ENCODE measurements at regions not wholly inside any gene's neighbourhood (a gene's known extent, or its start where the extent isn't known, plus 50 kb on each side); places are given as distances from the start of the nearest gene placed in this dataset.
A peak's percentile ranks its signal among the peaks of the same experiment; 100 is the strongest.

DNA sequence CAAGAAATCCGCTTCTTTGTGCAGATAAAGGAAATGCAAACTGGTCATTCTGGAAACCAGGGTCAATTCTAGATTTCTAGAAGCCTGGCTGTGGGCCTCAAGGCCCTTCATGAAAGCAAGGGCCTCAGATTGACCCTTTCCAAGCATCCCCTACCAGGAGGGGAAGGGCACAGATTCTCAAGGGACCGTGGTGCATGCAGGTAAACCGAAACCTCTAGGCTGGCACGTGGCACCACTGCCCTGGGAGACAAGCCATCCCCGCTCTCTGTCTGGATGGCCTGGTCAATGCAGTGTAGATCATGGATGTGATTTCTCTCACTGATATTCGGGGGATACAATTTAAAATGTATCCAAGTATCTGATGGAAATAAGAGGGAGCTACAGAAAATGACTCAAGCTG, 69.4 kb downstream of the TOMM20 start:
- no CpG with 5 or more reads among the region's 6 CpGs for WGBS (ENCODE audit: extremely low coverage, insufficient coverage, insufficient read length)
- no peaks in the 10 kb centered on the region for H3K27me3 ChIP-seq (ENCODE audit: insufficient read depth, low read length)

GRCh38 chr1:235058695-235059094, 69.9 kb downstream of the TOMM20 start:
- no peak overlapping the region for H3K4me2 ChIP-seq (ENCODE audit: low read length)
- no peak overlapping the region for H2BK12ac ChIP-seq (ENCODE audit: low read length)
- no peak overlapping the region for H3K23ac ChIP-seq (ENCODE audit: low read length)
- peaks cover 7% of the 10 kb centered on the region for H3K79me1 ChIP-seq (ENCODE audit: low read length)
- H4K91ac ChIP-seq (ENCODE audit: low read depth, low read length): no peak overlapping the region
- no peak overlapping the region for H2AFZ ChIP-seq (ENCODE audit: insufficient read depth, low read length, poor library complexity)
- no peak overlapping the region for H4K12ac ChIP-seq (ENCODE audit: low read depth, low read length)
- no CpG with 5 or more reads among the region's 1 CpG for WGBS (ENCODE audit: extremely low coverage, insufficient coverage, insufficient read length)
- DNase-seq: no peak
- peaks cover 2% of the 10 kb centered on the region for H3K9me3 ChIP-seq (ENCODE audit: insufficient read depth, low read depth, low read length)
- H3K36me3 ChIP-seq (ENCODE audit: control insufficient read depth in 1 of 2, insufficient read depth in 2 of 2, low read length in 2 of 2): no peaks in the 10 kb centered on the region
- no peak overlapping the region for H3K27ac ChIP-seq (ENCODE audit: low read depth, low read length)
- no peak overlapping the region for H3K18ac ChIP-seq (ENCODE audit: low read length)
- no peak overlapping the region for H3K4ac ChIP-seq (ENCODE audit: low read depth, low read length)
- no peak overlapping the region for H4K8ac ChIP-seq (ENCODE audit: low read depth, low read length)
- H3K4me3 ChIP-seq (ENCODE audit: low read depth, low read length): no peak overlapping the region
- H3K27me3 ChIP-seq (ENCODE audit: insufficient read depth, low read length): no peaks in the 10 kb centered on the region
- no peak overlapping the region for H2BK120ac ChIP-seq (ENCODE audit: insufficient read depth, low read length, poor library complexity)
- no peak overlapping the region for H2AK5ac ChIP-seq (ENCODE audit: low read length)
- no peaks in the 10 kb centered on the region for H3K79me2 ChIP-seq (ENCODE audit: control insufficient read depth, insufficient read depth, low read length, poor library complexity)
- H3K14ac ChIP-seq (ENCODE audit: low read length): no peak overlapping the region
- no peak overlapping the region for H3K9ac ChIP-seq (ENCODE audit: low read length)
- H2BK5ac ChIP-seq (ENCODE audit: low read depth, low read length, poor library complexity): no peak overlapping the region
- H3K4me1 ChIP-seq (ENCODE audit: control insufficient read depth in 1 of 2, insufficient read depth in 2 of 2, low read length in 2 of 2): peaks cover 15 to 28% of the 10 kb centered on the region in 2 experiments

More for the DNA sequence above, 69.4 kb downstream of the TOMM20 start:
- peak overlapping the region; percentile 44 for H2AK5ac ChIP-seq (ENCODE audit: low read length)
- no peaks in the 10 kb centered on the region for H3K36me3 ChIP-seq (ENCODE audit: control insufficient read depth in 1 of 2, insufficient read depth in 2 of 2, low read length in 2 of 2)
- no peak overlapping the region for H3K4ac ChIP-seq (ENCODE audit: low read depth, low read length)
- H3K79me2 ChIP-seq (ENCODE audit: control insufficient read depth, insufficient read depth, low read length, poor library complexity): no peaks in the 10 kb centered on the region
- no peak overlapping the region for H3K14ac ChIP-seq (ENCODE audit: low read length)
- H3K9ac ChIP-seq (ENCODE audit: low read length): no peak overlapping the region
- DNase-seq: no peak
- no peak overlapping the region for H3K27ac ChIP-seq (ENCODE audit: low read depth, low read length)
- no peak overlapping the region for H2BK12ac ChIP-seq (ENCODE audit: low read length)
- H3K9me3 ChIP-seq (ENCODE audit: insufficient read depth, low read depth, low read length): peaks cover 2% of the 10 kb centered on the region
- no peak overlapping the region for H4K8ac ChIP-seq (ENCODE audit: low read depth, low read length)
- H3K4me1 ChIP-seq (ENCODE audit: control insufficient read depth in 1 of 2, insufficient read depth in 2 of 2, low read length in 2 of 2): peaks cover 15 to 28% of the 10 kb centered on the region in 2 experiments
- H3K4me2 ChIP-seq (ENCODE audit: low read length): no peak overlapping the region
- peaks cover 7% of the 10 kb centered on the region for H3K79me1 ChIP-seq (ENCODE audit: low read length)
- no peak overlapping the region for H2AFZ ChIP-seq (ENCODE audit: insufficient read depth, low read length, poor library complexity)
- H3K23ac ChIP-seq (ENCODE audit: low read length): no peak overlapping the region
- H2BK5ac ChIP-seq (ENCODE audit: low read depth, low read length, poor library complexity): no peak overlapping the region
- no peak overlapping the region for H4K91ac ChIP-seq (ENCODE audit: low read depth, low read length)
- no peak overlapping the region for H2BK120ac ChIP-seq (ENCODE audit: insufficient read depth, low read length, poor library complexity)
- H3K18ac ChIP-seq (ENCODE audit: low read length): no peak overlapping the region
- no peak overlapping the region for H4K12ac ChIP-seq (ENCODE audit: low read depth, low read length)
- no peak overlapping the region for H3K4me3 ChIP-seq (ENCODE audit: low read depth, low read length)

DNA sequence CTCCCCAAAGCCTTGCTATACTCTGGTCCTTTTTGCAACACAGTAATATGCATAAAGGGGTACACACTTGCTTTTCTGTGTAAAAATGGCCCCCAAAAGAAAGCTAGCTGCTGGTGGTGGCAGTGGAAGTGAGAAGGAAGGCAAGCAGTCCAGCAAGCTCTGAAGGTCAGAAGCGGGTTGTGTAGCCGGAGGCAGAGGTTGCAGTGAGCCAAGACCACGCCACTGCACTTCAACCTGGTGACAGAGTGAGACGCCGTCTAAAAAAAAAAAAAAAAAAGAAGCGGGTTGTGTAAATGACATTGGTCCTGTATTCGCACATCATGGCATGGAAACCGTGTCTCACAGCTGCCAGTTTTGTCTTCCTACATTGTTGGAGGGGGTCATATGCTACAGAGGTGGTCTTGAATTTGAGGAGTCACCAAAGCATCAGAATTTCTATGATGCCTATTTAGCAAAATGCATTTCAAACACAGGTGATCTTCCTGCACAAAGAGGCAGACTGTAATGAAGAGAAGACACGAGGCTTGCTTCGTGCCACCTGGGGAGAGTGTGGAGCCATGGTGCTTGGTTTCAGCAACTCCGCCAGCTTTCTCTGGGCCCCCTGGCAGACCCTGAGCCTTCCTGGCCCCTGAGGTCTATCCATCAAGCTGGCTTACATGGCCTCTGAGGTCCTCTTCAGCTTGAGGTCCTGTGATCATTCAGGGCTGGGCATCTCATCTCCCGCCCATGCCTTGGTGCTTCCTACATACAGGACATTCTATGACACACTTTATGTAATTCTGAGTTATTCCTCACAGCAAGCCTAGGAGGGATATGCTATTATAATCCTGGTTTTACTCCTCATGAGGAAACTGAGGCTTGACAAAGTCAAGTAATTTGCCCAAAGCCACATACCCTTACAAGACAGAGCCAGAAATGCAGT, 71.0 kb downstream of the TOMM20 start:
- Histone ChIP-seq H2BK120ac (ENCODE audit: insufficient read depth, low read length, poor library complexity) (no peak overlapping the region), H3K4ac (ENCODE audit: low read depth, low read length) (no peak overlapping the region)
- peak; percentile 72 for DNase-seq

DNA sequence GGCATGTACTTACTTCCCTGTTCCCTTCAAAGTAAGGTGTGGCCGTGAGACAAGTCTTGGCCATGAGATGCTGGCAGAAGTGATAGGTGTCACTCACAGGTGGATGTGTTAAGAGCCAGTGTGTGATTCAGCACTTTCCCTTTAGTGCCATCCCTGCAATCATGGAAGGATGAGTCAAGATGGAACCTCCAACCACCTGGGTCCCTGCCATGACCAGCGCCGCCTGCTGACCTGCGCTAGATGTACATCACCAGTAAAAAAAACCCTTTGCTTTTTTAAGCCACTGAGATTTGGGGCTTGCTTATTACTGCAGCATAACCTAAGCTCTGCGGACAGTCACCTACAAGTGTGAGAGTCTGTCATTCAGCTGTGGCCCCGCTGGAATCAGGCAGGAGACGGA, 71.7 kb downstream of the TOMM20 start:
- DNase-seq: peak; percentile 82 to 87
- WGBS (ENCODE audit: extremely low coverage, insufficient coverage, insufficient read length): no CpG with 5 or more reads among the region's 7 CpGs
- H2BK12ac ChIP-seq (ENCODE audit: low read length): no peak overlapping the region
- no peaks in the 10 kb centered on the region for H3K36me3 ChIP-seq (ENCODE audit: control insufficient read depth in 1 of 2, insufficient read depth in 2 of 2, low read length in 2 of 2)
- H3K4me2 ChIP-seq (ENCODE audit: low read length): no peak overlapping the region
- no peak overlapping the region for H3K14ac ChIP-seq (ENCODE audit: low read length)
- no peak overlapping the region for H2BK5ac ChIP-seq (ENCODE audit: low read depth, low read length, poor library complexity)
- peaks cover 11 to 18% of the 10 kb centered on the region in 2 experiments for H3K4me1 ChIP-seq (ENCODE audit: control insufficient read depth in 1 of 2, insufficient read depth in 2 of 2, low read length in 2 of 2)
- H3K9me3 ChIP-seq (ENCODE audit: insufficient read depth, low read depth, low read length): peaks cover 2% of the 10 kb centered on the region
- H3K79me1 ChIP-seq (ENCODE audit: low read length): peaks cover 1% of the 10 kb centered on the region
- H4K12ac ChIP-seq (ENCODE audit: low read depth, low read length): no peak overlapping the region
- no peak overlapping the region for H3K4ac ChIP-seq (ENCODE audit: low read depth, low read length)
- no peak overlapping the region for H4K8ac ChIP-seq (ENCODE audit: low read depth, low read length)
- no peaks in the 10 kb centered on the region for H3K27me3 ChIP-seq (ENCODE audit: insufficient read depth, low read length)
- no peak overlapping the region for H4K91ac ChIP-seq (ENCODE audit: low read depth, low read length)
- H3K9ac ChIP-seq (ENCODE audit: low read length): no peak overlapping the region
- H3K18ac ChIP-seq (ENCODE audit: low read length): no peak overlapping the region
- H2BK120ac ChIP-seq (ENCODE audit: insufficient read depth, low read length, poor library complexity): no peak overlapping the region
- H3K27ac ChIP-seq (ENCODE audit: low read depth, low read length): no peak overlapping the region
- H3K23ac ChIP-seq (ENCODE audit: low read length): no peak overlapping the region
- H2AK5ac ChIP-seq (ENCODE audit: low read length): no peak overlapping the region
- H3K79me2 ChIP-seq (ENCODE audit: control insufficient read depth, insufficient read depth, low read length, poor library complexity): no peaks in the 10 kb centered on the region
- no peak overlapping the region for H3K4me3 ChIP-seq (ENCODE audit: low read depth, low read length)
- no peak overlapping the region for H2AFZ ChIP-seq (ENCODE audit: insufficient read depth, low read length, poor library complexity)

More for the DNA sequence above, 71.0 kb downstream of the TOMM20 start:
- Histone ChIP-seq H3K36me3 (ENCODE audit: control insufficient read depth in 1 of 2, insufficient read depth in 2 of 2, low read length in 2 of 2) (no peaks in the 10 kb centered on the region), H4K91ac (ENCODE audit: low read depth, low read length) (no peak overlapping the region), H3K79me2 (ENCODE audit: control insufficient read depth, insufficient read depth, low read length, poor library complexity) (no peaks in the 10 kb centered on the region), H3K4me2 (ENCODE audit: low read length) (no peak overlapping the region), H3K79me1 (ENCODE audit: low read length) (peaks cover 6% of the 10 kb centered on the region), H3K4me1 (ENCODE audit: control insufficient read depth in 1 of 2, insufficient read depth in 2 of 2, low read length in 2 of 2) (peaks cover 13 to 24% of the 10 kb centered on the region in 2 experiments), H4K8ac (ENCODE audit: low read depth, low read length) (no peak overlapping the region), H3K14ac (ENCODE audit: low read length) (no peak overlapping the region), H3K27me3 (ENCODE audit: insufficient read depth, low read length) (no peaks in the 10 kb centered on the region), H4K12ac (ENCODE audit: low read depth, low read length) (no peak overlapping the region), H2AFZ (ENCODE audit: insufficient read depth, low read length, poor library complexity) (no peak overlapping the region), H3K18ac (ENCODE audit: low read length) (no peak overlapping the region), H2BK5ac (ENCODE audit: low read depth, low read length, poor library complexity) (no peak overlapping the region), H3K9me3 (ENCODE audit: insufficient read depth, low read depth, low read length) (peaks cover 2% of the 10 kb centered on the region), H3K4me3 (ENCODE audit: low read depth, low read length) (no peak overlapping the region), H3K27ac (ENCODE audit: low read depth, low read length) (no peak overlapping the region), H3K9ac (ENCODE audit: low read length) (no peak overlapping the region), H2BK12ac (ENCODE audit: low read length) (no peak overlapping the region), H3K23ac (ENCODE audit: low read length) (no peak overlapping the region), H2AK5ac (ENCODE audit: low read length) (no peak overlapping the region)
- WGBS (ENCODE audit: extremely low coverage, insufficient coverage, insufficient read length): no CpG with 5 or more reads among the region's 12 CpGs
